Fibroblast of lung (primary cell): ENCODE measurements at regions not wholly inside any gene's neighbourhood (a gene's known extent, or its start where the extent isn't known, plus 50 kb on each side); places are given as distances from the start of the nearest gene placed in this dataset.

Source experiments
- CTCF ChIP-seq, 2 donors: IDR thresholded peaks in 1 of 2; conservative IDR thresholded peaks in 1 of 2; 1 replicate in 1 of 2; 2 replicates in 1 of 2; pipeline ENCODE4 v1.5.1; 2011 to 2012; ENCODE audit warnings: low read length in 2 of 2, control low read depth in 1 of 2, inconsistent platforms in 1 of 2, low read depth in 1 of 2, mild to moderate bottlenecking in 1 of 2
- EZH2 ChIP-seq: IDR thresholded peaks from 2 replicates; pipeline ENCODE4 v1.5.1; 2012; ENCODE audit warnings: low read length, control low read depth, mild to moderate bottlenecking; ENCODE audit errors: missing control alignments

GRCh38 chr7:42744746-42745145, 167.1 kb downstream of the C7orf25 start:
- TF ChIP-seq CTCF (conservative IDR thresholded peaks at IDR 0.05 in 1 of 2, IDR thresholded peaks at IDR 0.05 in 1 of 2; ENCODE audit: low read depth in 1 of 2, low read length in 2 of 2) (no peak), EZH2 (no peak)
